SK-N-SH treated with all-trans-retinoic acid at 6 μM for 48 hours (cell line): ENCODE measurements at regions not wholly inside any gene's neighbourhood (a gene's known extent, or its start where the extent isn't known, plus 50 kb on each side); places are given as distances from the start of the nearest gene placed in this dataset.

Experiments used
- ATAC-seq: fragments of 200-7000 bp; cut with Tn5 transposase; 3 replicates; pipeline ENCODE4 v1.9.1; 2020; ENCODE audit warnings: mild to moderate bottlenecking, moderate library complexity
- ARNTL ChIP-seq: fragments of 450-650 bp; formaldehyde crosslinking; IDR thresholded peaks from 2 replicates; pipeline ENCODE4 v1.5.0; 2020; ENCODE audit warnings: low read depth, mild to moderate bottlenecking, moderate library complexity, borderline replicate concordance
- BACH2 ChIP-seq: fragments of 250-450 bp; sonication (Bioruptor Pico); IDR thresholded peaks from 2 replicates; pipeline ENCODE4 v1.9.0; 2021; ENCODE audit warnings: mild to moderate bottlenecking, borderline replicate concordance
- ESRRG ChIP-seq: fragments of 250-450 bp; sonication (Bioruptor Pico); IDR thresholded peaks from 2 replicates; pipeline ENCODE4 v1.6.1; 2021; ENCODE audit warnings: mild to moderate bottlenecking
- GLIS3 ChIP-seq: fragments of 250-450 bp; sonication (Bioruptor Pico); IDR thresholded peaks from 2 replicates; pipeline ENCODE4 v1.5.0; 2020; ENCODE audit warnings: mild to moderate bottlenecking, moderate library complexity
- ISL1 ChIP-seq: fragments of 250-450 bp; sonication (Bioruptor Pico); IDR thresholded peaks from 2 replicates; pipeline ENCODE4 v2.1.2; 2022; ENCODE audit warnings: mild to moderate bottlenecking, moderate library complexity
- OSR1 ChIP-seq: fragments of 250-450 bp; sonication (Bioruptor Pico); IDR thresholded peaks from 2 replicates; pipeline ENCODE4 v1.8.0; 2022; ENCODE audit warnings: moderate library complexity, mild to moderate bottlenecking, inconsistent platforms
- PPARA ChIP-seq: fragments of 250-450 bp; sonication (Bioruptor Pico); IDR thresholded peaks from 2 replicates; pipeline ENCODE4 v1.5.0; 2020; ENCODE audit warnings: mild to moderate bottlenecking, borderline replicate concordance
- SNAI2 ChIP-seq: fragments of 250-450 bp; sonication (Bioruptor Pico); IDR thresholded peaks from 2 replicates; pipeline ENCODE4 v1.5.0; 2020; ENCODE audit warnings: mild to moderate bottlenecking, moderate library complexity
- TCF4 ChIP-seq: fragments of 250-450 bp; sonication (Bioruptor Pico); IDR thresholded peaks from 2 replicates; pipeline ENCODE4 v1.8.0; 2021; ENCODE audit warnings: mild to moderate bottlenecking, moderate library complexity, borderline replicate concordance
- TOX ChIP-seq: fragments of 250-450 bp; sonication (Bioruptor Pico); IDR thresholded peaks from 2 replicates; pipeline ENCODE4 v1.8.0; 2021; ENCODE audit warnings: mild to moderate bottlenecking, moderate library complexity, borderline replicate concordance
- ZC3H10 ChIP-seq: fragments of 250-450 bp; sonication (Bioruptor Pico); IDR thresholded peaks from 2 replicates; pipeline ENCODE4 v1.5.1; 2021; ENCODE audit warnings: mild to moderate bottlenecking, moderate library complexity
- ZFP30 ChIP-seq: fragments of 450-650 bp; formaldehyde crosslinking; IDR thresholded peaks from 2 replicates; pipeline ENCODE4 v1.5.0; 2022; ENCODE audit warnings: mild to moderate bottlenecking, moderate library complexity
- ZNF70 ChIP-seq: fragments of 450-650 bp; formaldehyde crosslinking; IDR thresholded peaks from 2 replicates; pipeline ENCODE4 v1.5.0; 2020; ENCODE audit warnings: mild to moderate bottlenecking, moderate library complexity
- TF ChIP-seq, protein P1 (sequence below): fragments of 250-450 bp; sonication (Bioruptor Pico); IDR thresholded peaks from 2 replicates; pipeline ENCODE4 v1.8.0; 2020; ENCODE audit warnings: mild to moderate bottlenecking, moderate library complexity, borderline replicate concordance
- TF ChIP-seq, protein P2 (sequence below): fragments of 250-450 bp; sonication (Bioruptor Pico); IDR thresholded peaks from 2 replicates; pipeline ENCODE4 v1.8.0; 2021; ENCODE audit warnings: low read depth, mild to moderate bottlenecking, moderate library complexity, borderline replicate concordance
- TF ChIP-seq, protein P3 (sequence below): fragments of 250-450 bp; sonication (Bioruptor Pico); IDR thresholded peaks from 2 replicates; pipeline ENCODE4 v1.5.1; 2021; ENCODE audit warnings: mild to moderate bottlenecking, moderate library complexity
- TF ChIP-seq, protein P4 (sequence below): fragments of 250-450 bp; sonication (Bioruptor Pico); IDR thresholded peaks from 2 replicates; pipeline ENCODE4 v1.5.1; 2020; ENCODE audit warnings: low read depth, mild to moderate bottlenecking, moderate library complexity
- TF ChIP-seq, protein P5 (sequence below): fragments of 250-450 bp; sonication (Bioruptor Pico); IDR thresholded peaks from 2 replicates; pipeline ENCODE4 v1.5.0; 2020; ENCODE audit warnings: mild to moderate bottlenecking, moderate library complexity

DNA sequence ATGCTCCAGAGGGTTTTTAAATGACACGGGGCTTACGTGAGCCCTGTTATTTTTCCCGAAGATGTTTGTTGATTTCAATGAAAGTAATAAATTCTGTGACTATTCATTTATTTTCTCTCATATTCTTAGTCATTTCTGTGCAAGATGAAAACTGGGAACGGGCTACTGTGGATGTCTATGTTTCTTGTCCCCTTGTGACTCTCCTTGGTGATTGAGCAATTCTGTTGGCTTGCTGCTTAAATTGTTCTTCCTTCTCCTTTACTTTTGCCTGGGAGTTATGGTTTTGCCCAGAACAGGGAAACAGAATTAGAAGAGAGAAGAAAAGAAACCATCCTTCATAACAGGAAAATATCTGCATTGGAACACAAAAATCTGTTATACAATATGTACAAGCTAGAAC is 508.2 kb upstream of the DSEL start:
- no peak for ATAC-seq
- TF ChIP-seq BACH2 (CRISPR knock-in tag) (no peak), ZFP30 (CRISPR knock-in tag) (no peak), GLIS3 (CRISPR knock-in tag) (no peak)
- TF ChIP-seq, protein P1, sequence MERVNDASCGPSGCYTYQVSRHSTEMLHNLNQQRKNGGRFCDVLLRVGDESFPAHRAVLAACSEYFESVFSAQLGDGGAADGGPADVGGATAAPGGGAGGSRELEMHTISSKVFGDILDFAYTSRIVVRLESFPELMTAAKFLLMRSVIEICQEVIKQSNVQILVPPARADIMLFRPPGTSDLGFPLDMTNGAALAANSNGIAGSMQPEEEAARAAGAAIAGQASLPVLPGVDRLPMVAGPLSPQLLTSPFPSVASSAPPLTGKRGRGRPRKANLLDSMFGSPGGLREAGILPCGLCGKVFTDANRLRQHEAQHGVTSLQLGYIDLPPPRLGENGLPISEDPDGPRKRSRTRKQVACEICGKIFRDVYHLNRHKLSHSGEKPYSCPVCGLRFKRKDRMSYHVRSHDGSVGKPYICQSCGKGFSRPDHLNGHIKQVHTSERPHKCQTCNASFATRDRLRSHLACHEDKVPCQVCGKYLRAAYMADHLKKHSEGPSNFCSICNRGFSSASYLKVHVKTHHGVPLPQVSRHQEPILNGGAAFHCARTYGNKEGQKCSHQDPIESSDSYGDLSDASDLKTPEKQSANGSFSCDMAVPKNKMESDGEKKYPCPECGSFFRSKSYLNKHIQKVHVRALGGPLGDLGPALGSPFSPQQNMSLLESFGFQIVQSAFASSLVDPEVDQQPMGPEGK (CRISPR knock-in tag) = no peak
- TF ChIP-seq, protein P2, sequence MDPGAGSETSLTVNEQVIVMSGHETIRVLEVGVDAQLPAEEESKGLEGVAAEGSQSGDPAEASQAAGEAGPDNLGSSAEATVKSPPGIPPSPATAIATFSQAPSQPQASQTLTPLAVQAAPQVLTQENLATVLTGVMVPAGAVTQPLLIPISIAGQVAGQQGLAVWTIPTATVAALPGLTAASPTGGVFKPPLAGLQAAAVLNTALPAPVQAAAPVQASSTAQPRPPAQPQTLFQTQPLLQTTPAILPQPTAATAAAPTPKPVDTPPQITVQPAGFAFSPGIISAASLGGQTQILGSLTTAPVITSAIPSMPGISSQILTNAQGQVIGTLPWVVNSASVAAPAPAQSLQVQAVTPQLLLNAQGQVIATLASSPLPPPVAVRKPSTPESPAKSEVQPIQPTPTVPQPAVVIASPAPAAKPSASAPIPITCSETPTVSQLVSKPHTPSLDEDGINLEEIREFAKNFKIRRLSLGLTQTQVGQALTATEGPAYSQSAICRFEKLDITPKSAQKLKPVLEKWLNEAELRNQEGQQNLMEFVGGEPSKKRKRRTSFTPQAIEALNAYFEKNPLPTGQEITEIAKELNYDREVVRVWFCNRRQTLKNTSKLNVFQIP (CRISPR knock-in tag) = no peak

DNA sequence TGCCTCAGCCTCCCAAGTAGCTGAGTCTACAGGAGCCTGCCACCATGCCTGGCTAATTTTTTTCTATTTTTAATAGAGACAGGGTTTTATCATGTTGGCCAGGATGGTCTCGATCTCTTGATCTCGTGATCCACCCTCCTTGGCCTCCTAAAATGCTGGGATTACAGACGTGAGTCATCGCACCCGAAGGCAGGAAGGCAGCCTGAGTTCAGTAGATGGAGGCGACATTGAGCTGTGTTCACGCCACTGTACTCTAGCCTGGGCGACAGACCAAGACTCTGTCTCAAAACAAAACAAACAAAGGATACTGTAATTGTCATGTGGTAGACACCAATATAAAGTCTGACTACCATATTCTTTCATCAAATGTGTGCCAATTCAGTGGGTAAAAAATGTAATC is 500.9 kb upstream of the DSEL start:
- TF ChIP-seq, protein P2 (CRISPR knock-in tag) = no peak
- TF ChIP-seq PPARA (CRISPR knock-in tag) (no peak), SNAI2 (CRISPR knock-in tag) (no peak), TCF4 (no peak), OSR1 (CRISPR knock-in tag) (no peak), ARNTL (no peak), ZFP30 (CRISPR knock-in tag) (no peak), BACH2 (CRISPR knock-in tag) (no peak), TOX (CRISPR knock-in tag) (no peak), ISL1 (CRISPR knock-in tag) (no peak)
- TF ChIP-seq, protein P3, sequence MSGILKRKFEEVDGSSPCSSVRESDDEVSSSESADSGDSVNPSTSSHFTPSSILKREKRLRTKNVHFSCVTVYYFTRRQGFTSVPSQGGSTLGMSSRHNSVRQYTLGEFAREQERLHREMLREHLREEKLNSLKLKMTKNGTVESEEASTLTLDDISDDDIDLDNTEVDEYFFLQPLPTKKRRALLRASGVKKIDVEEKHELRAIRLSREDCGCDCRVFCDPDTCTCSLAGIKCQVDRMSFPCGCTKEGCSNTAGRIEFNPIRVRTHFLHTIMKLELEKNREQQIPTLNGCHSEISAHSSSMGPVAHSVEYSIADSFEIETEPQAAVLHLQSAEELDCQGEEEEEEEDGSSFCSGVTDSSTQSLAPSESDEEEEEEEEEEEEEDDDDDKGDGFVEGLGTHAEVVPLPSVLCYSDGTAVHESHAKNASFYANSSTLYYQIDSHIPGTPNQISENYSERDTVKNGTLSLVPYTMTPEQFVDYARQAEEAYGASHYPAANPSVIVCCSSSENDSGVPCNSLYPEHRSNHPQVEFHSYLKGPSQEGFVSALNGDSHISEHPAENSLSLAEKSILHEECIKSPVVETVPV (CRISPR knock-in tag) = no peak
- TF ChIP-seq, protein P1 (CRISPR knock-in tag) = no peak
- TF ChIP-seq, protein P4, sequence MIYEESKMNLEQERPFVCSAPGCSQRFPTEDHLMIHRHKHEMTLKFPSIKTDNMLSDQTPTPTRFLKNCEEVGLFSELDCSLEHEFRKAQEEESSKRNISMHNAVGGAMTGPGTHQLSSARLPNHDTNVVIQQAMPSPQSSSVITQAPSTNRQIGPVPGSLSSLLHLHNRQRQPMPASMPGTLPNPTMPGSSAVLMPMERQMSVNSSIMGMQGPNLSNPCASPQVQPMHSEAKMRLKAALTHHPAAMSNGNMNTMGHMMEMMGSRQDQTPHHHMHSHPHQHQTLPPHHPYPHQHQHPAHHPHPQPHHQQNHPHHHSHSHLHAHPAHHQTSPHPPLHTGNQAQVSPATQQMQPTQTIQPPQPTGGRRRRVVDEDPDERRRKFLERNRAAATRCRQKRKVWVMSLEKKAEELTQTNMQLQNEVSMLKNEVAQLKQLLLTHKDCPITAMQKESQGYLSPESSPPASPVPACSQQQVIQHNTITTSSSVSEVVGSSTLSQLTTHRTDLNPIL = no peak
- TF ChIP-seq, protein P5, sequence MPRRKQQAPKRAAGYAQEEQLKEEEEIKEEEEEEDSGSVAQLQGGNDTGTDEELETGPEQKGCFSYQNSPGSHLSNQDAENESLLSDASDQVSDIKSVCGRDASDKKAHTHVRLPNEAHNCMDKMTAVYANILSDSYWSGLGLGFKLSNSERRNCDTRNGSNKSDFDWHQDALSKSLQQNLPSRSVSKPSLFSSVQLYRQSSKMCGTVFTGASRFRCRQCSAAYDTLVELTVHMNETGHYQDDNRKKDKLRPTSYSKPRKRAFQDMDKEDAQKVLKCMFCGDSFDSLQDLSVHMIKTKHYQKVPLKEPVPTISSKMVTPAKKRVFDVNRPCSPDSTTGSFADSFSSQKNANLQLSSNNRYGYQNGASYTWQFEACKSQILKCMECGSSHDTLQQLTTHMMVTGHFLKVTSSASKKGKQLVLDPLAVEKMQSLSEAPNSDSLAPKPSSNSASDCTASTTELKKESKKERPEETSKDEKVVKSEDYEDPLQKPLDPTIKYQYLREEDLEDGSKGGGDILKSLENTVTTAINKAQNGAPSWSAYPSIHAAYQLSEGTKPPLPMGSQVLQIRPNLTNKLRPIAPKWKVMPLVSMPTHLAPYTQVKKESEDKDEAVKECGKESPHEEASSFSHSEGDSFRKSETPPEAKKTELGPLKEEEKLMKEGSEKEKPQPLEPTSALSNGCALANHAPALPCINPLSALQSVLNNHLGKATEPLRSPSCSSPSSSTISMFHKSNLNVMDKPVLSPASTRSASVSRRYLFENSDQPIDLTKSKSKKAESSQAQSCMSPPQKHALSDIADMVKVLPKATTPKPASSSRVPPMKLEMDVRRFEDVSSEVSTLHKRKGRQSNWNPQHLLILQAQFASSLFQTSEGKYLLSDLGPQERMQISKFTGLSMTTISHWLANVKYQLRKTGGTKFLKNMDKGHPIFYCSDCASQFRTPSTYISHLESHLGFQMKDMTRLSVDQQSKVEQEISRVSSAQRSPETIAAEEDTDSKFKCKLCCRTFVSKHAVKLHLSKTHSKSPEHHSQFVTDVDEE (CRISPR knock-in tag) = no peak
- no peak for ATAC-seq

DNA sequence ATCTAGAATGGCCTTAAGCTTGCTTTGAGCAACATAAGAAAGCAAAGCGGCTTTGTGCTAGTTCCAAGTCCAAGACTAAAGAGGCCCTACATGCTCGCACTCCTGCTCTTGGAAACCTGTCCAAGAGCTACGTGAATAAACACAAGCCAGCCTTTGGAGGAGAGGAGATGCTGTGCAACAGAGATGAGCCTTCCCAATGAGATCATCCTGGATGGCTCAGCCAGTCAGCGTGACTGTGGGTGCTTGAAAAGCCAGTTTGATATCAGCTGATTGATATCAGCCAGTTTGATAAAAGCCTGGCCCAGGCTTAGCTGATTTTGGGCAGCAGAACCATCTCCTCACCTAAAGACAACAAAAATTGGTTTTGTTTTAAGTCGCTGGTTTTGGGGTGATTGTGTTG is 481.0 kb upstream of the DSEL start:
- ATAC-seq = no peak
- TF ChIP-seq TOX (CRISPR knock-in tag) (no peak), ESRRG (no peak), GLIS3 (CRISPR knock-in tag) (no peak), ZNF70 (CRISPR knock-in tag) (no peak), ISL1 (CRISPR knock-in tag) (no peak), ARNTL (no peak), BACH2 (CRISPR knock-in tag) (no peak), ZC3H10 (CRISPR knock-in tag) (no peak)
- TF ChIP-seq, protein P3 (CRISPR knock-in tag) = no peak
- TF ChIP-seq, protein P2 (CRISPR knock-in tag) = no peak
- TF ChIP-seq, protein P4 = no peak
